ENCODE measurements at regions not wholly inside any gene's neighbourhood (a gene's known extent, or its start where the extent isn't known, plus 50 kb on each side); places are given as distances from the start of the nearest gene placed in this dataset.

- no peak for TF ChIP-seq CTCF (IDR thresholded peaks at IDR 0.05)
- TF ChIP-seq POLR2A (IDR thresholded peaks at IDR 0.05; ENCODE audit: low read length) = no peak
- no peak for TF ChIP-seq CHD4 (IDR thresholded peaks at IDR 0.05; ENCODE audit: borderline replicate concordance)
- no peak for TF ChIP-seq JUN (IDR thresholded peaks at IDR 0.05)
These were observed 251.3 kb upstream of the KAZN start for GRCh38 chr1:14347186-14347585.
